ENCODE measurements at regions not wholly inside any gene's neighbourhood (a gene's known extent, or its start where the extent isn't known, plus 50 kb on each side); places are given as distances from the start of the nearest gene placed in this dataset.

GRCh38 chr11:10917802-10918201, 59.9 kb upstream of the ZBED5 start:
- H3K4me3 ChIP-seq = no peak overlapping the region
- no peaks in the 10 kb centered on the region for H3K9me3 ChIP-seq (ENCODE audit: low read depth)
- no peak overlapping the region for H3K27ac ChIP-seq
- DNase-seq (ENCODE audit: low spot score) = no peak
- H3K36me3 ChIP-seq (replicated peaks; ENCODE audit: insufficient read depth, low read depth) = no peaks in the 10 kb centered on the region
- no peaks in the 10 kb centered on the region for H3K27me3 ChIP-seq
- no peak for TF ChIP-seq EZH2 (IDR thresholded peaks at IDR 0.05; ENCODE audit: borderline replicate concordance)
- TF ChIP-seq EZH2phosphoT487 (IDR thresholded peaks at IDR 0.05; ENCODE audit: low read depth, severe bottlenecking, unreplicated experiment) = no peak
- no peak for TF ChIP-seq CTCF (IDR thresholded peaks at IDR 0.05; ENCODE audit: poor library complexity)
- no peaks in the 10 kb centered on the region for H3K4me1 ChIP-seq (ENCODE audit: insufficient read depth)
- H4K20me1 ChIP-seq (ENCODE audit: insufficient read depth, poor library complexity, severe bottlenecking) = no peaks in the 10 kb centered on the region
- 100% methylated on average over 1 of the region's 1 CpG for WGBS (ENCODE audit: low lambda C conversion rate, missing lambda C conversion rate)
- no peaks in the 10 kb centered on the region for H3K9me2 ChIP-seq (replicated peaks; ENCODE audit: insufficient read depth)
- H3K4me2 ChIP-seq = no peak overlapping the region
- no peak overlapping the region for H2AFZ ChIP-seq
- H3K79me2 ChIP-seq = no peaks in the 10 kb centered on the region

GRCh38 chr11:10916665-10917064, 58.8 kb upstream of the ZBED5 start:
- Histone ChIP-seq H3K9me2 (replicated peaks; ENCODE audit: insufficient read depth) (no peaks in the 10 kb centered on the region), H3K4me2 (no peak overlapping the region), H3K27ac (no peak overlapping the region), H3K79me2 (no peaks in the 10 kb centered on the region), H3K36me3 (replicated peaks; ENCODE audit: insufficient read depth, low read depth) (no peaks in the 10 kb centered on the region), H4K20me1 (ENCODE audit: insufficient read depth, poor library complexity, severe bottlenecking) (no peaks in the 10 kb centered on the region), H3K4me3 (no peak overlapping the region), H2AFZ (no peak overlapping the region), H3K4me1 (ENCODE audit: insufficient read depth) (no peaks in the 10 kb centered on the region), H3K9me3 (ENCODE audit: low read depth) (no peaks in the 10 kb centered on the region), H3K27me3 (no peaks in the 10 kb centered on the region)
- DNase-seq (ENCODE audit: low spot score) = no peak
- WGBS (ENCODE audit: low lambda C conversion rate, missing lambda C conversion rate) = 0% methylated on average over 1 of the region's 1 CpG
- no peak for TF ChIP-seq EZH2 (IDR thresholded peaks at IDR 0.05; ENCODE audit: borderline replicate concordance)

- Histone ChIP-seq H3K9me2 (replicated peaks; ENCODE audit: insufficient read depth) (no peaks in the 10 kb centered on the region), H3K4me1 (ENCODE audit: insufficient read depth) (no peaks in the 10 kb centered on the region), H3K4me2 (no peak overlapping the region), H3K4me3 (no peak overlapping the region), H3K36me3 (replicated peaks; ENCODE audit: insufficient read depth, low read depth) (no peaks in the 10 kb centered on the region), H3K79me2 (no peaks in the 10 kb centered on the region), H2AFZ (no peak overlapping the region), H3K27ac (no peak overlapping the region), H3K9me3 (ENCODE audit: low read depth) (no peaks in the 10 kb centered on the region), H3K27me3 (no peaks in the 10 kb centered on the region), H4K20me1 (ENCODE audit: insufficient read depth, poor library complexity, severe bottlenecking) (no peaks in the 10 kb centered on the region)
- WGBS (ENCODE audit: low lambda C conversion rate, missing lambda C conversion rate) = 90% methylated on average over 2 of the region's 2 CpGs
- DNase-seq (ENCODE audit: low spot score) = no peak
- TF ChIP-seq CTCF (IDR thresholded peaks at IDR 0.05; ENCODE audit: poor library complexity) = no peak
- TF ChIP-seq EZH2 (IDR thresholded peaks at IDR 0.05; ENCODE audit: borderline replicate concordance) = no peak
- TF ChIP-seq EZH2phosphoT487 (IDR thresholded peaks at IDR 0.05; ENCODE audit: low read depth, severe bottlenecking, unreplicated experiment) = no peak
Observed at GRCh38 chr11:10914050-10914449, 56.2 kb upstream of the ZBED5 start.

GRCh38 chr11:10913075-10913474, 55.2 kb upstream of the ZBED5 start:
- Histone ChIP-seq H3K4me1 (ENCODE audit: insufficient read depth) (no peaks in the 10 kb centered on the region), H3K4me2 (no peak overlapping the region), H3K27ac (no peak overlapping the region), H4K20me1 (ENCODE audit: insufficient read depth, poor library complexity, severe bottlenecking) (no peaks in the 10 kb centered on the region), H3K9me2 (replicated peaks; ENCODE audit: insufficient read depth) (no peaks in the 10 kb centered on the region), H3K27me3 (no peaks in the 10 kb centered on the region), H3K79me2 (no peaks in the 10 kb centered on the region), H3K4me3 (no peak overlapping the region), H3K9me3 (ENCODE audit: low read depth) (no peaks in the 10 kb centered on the region), H3K36me3 (replicated peaks; ENCODE audit: insufficient read depth, low read depth) (no peaks in the 10 kb centered on the region), H2AFZ (no peak overlapping the region)
- TF ChIP-seq EZH2phosphoT487 (IDR thresholded peaks at IDR 0.05; ENCODE audit: low read depth, severe bottlenecking, unreplicated experiment) (no peak), CTCF (IDR thresholded peaks at IDR 0.05; ENCODE audit: poor library complexity) (no peak), EZH2 (IDR thresholded peaks at IDR 0.05; ENCODE audit: borderline replicate concordance) (no peak)
- DNase-seq (ENCODE audit: low spot score) = no peak
- 68% methylated on average over 1 of the region's 1 CpG for WGBS (ENCODE audit: low lambda C conversion rate, missing lambda C conversion rate)

Data from hepatocyte (in vitro differentiated cells).